ENCODE measurements at regions not wholly inside any gene's neighbourhood (a gene's known extent, or its start where the extent isn't known, plus 50 kb on each side); places are given as distances from the start of the nearest gene placed in this dataset.

DNA sequence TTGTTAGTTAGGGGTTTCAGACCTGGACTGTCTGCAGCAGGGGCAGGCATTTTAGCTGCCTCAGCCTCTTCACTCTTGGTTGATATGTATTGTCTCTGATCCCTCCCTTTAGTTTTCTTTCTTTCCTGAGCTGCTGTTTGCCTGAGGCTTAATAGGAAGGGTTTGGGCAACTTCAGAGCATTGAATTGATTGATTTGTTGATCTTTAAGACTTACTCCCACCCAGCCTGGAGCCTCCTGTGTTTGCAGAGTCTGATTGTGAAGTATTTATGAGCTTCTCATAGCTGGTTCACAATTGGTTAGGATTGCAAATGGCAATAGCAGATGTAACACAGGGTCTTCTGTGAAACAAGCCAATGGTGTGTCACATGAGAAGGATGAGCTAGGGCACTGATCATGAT is 671.8 kb upstream of the SEMA6A start:
- no peak for TF ChIP-seq IRF4 (IDR thresholded peaks at IDR 0.05; ENCODE audit: low read depth, low read length)
- TF ChIP-seq, protein P1, sequence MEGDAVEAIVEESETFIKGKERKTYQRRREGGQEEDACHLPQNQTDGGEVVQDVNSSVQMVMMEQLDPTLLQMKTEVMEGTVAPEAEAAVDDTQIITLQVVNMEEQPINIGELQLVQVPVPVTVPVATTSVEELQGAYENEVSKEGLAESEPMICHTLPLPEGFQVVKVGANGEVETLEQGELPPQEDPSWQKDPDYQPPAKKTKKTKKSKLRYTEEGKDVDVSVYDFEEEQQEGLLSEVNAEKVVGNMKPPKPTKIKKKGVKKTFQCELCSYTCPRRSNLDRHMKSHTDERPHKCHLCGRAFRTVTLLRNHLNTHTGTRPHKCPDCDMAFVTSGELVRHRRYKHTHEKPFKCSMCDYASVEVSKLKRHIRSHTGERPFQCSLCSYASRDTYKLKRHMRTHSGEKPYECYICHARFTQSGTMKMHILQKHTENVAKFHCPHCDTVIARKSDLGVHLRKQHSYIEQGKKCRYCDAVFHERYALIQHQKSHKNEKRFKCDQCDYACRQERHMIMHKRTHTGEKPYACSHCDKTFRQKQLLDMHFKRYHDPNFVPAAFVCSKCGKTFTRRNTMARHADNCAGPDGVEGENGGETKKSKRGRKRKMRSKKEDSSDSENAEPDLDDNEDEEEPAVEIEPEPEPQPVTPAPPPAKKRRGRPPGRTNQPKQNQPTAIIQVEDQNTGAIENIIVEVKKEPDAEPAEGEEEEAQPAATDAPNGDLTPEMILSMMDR (IDR thresholded peaks at IDR 0.05 in 2 of 3, conservative IDR thresholded peaks at IDR 0.05 in 1 of 3; ENCODE audit: control insufficient read depth in 2 of 3, extremely low read depth in 1 of 3, insufficient read depth in 1 of 3, low read depth in 3 of 3, low read length in 3 of 3), result no peak
- TF ChIP-seq TCF7 (IDR thresholded peaks at IDR 0.05; ENCODE audit: borderline replicate concordance), result no peak
- TF ChIP-seq SUZ12 (IDR thresholded peaks at IDR 0.05; ENCODE audit: unreplicated experiment), result no peak
- no peak for TF ChIP-seq SUPT20H (IDR thresholded peaks at IDR 0.05; ENCODE audit: borderline replicate concordance, control insufficient read depth, low read depth, low read length)
- no peak for TF ChIP-seq MXI1 (IDR thresholded peaks at IDR 0.05; ENCODE audit: low read depth, low read length)
- no peak for TF ChIP-seq SREBF2 (IDR thresholded peaks at IDR 0.05; ENCODE audit: low read length)
- TF ChIP-seq POLR2AphosphoS5 (IDR thresholded peaks at IDR 0.05; ENCODE audit: low read length), result no peak
- no peak for TF ChIP-seq YY1 (IDR thresholded peaks at IDR 0.05; ENCODE audit: low read depth, low read length)

All from GM12878 (cell line).